Memory B cell (primary cell): ENCODE measurements at regions not wholly inside any gene's neighbourhood (a gene's known extent, or its start where the extent isn't known, plus 50 kb on each side); places are given as distances from the start of the nearest gene placed in this dataset.
"Not testable (repeated sequence)": the region's sequence is repeated elsewhere in the genome, so short reads cannot be mapped to it uniquely, and the experiment has no call there.

Experiments
- ATAC-seq: fragments of 150-1000 bp; cut with Tn5 transposase; 2 replicates; pipeline ENCODE4 v1.10.0; 2021; ENCODE audit warnings: low read depth, mild to moderate bottlenecking, moderate library complexity
- DNase-seq, 2 donors: peaks; one replicate each; pipeline ENCODE4 v3.0.0; 2022; ENCODE audit warnings: low spot score in 2 of 2
- H3K27ac Mint-ChIP-seq: one replicate; pipeline ENCODE4 v1.8.0; 2022; ENCODE audit warnings: mild to moderate bottlenecking, moderate library complexity, mixed read lengths
- H3K27me3 Mint-ChIP-seq: one replicate; pipeline ENCODE4 v1.8.0; 2022; ENCODE audit warnings: mixed read lengths
- H3K36me3 Mint-ChIP-seq: one replicate; pipeline ENCODE4 v1.8.0; 2022; ENCODE audit warnings: mild to moderate bottlenecking, mixed read lengths
- H3K4me1 Mint-ChIP-seq: one replicate; pipeline ENCODE4 v1.8.0; 2022; ENCODE audit warnings: mixed read lengths
- H3K4me3 Mint-ChIP-seq: one replicate; pipeline ENCODE4 v1.8.0; 2022; ENCODE audit warnings: mild to moderate bottlenecking, moderate library complexity, mixed read lengths
- H3K9me3 Mint-ChIP-seq: one replicate; pipeline ENCODE4 v1.8.0; 2022; ENCODE audit warnings: mixed read lengths

DNA sequence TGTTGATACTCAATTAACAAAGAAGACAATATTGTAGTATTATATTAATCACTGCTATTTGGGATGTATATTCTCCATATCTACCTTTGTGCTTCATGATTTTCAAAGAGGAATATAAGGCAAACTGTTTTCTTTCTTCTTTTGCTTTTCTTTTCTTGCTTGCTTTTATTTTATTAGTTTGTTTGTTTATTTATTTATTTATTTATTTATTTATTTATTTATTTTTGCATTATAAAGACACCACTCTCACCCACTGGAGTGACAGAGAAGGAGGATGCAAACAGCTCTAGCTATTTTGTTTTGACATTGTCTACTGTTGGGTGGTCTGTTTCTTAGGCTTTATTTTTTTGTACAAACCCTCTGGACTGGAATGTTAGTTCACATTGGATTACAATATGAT, 1352.7 kb downstream of the HACE1 start:
- Mint-ChIP-seq H3K4me3 (no peak overlapping the region), H3K9me3 (peaks cover 3% of the 10 kb centered on the region), H3K27ac (no peak overlapping the region), H3K4me1 (no peaks in the 10 kb centered on the region), H3K27me3 (no peaks in the 10 kb centered on the region), H3K36me3 (no peaks in the 10 kb centered on the region)
- DNase-seq (no peak), ATAC-seq (no peak)

DNA sequence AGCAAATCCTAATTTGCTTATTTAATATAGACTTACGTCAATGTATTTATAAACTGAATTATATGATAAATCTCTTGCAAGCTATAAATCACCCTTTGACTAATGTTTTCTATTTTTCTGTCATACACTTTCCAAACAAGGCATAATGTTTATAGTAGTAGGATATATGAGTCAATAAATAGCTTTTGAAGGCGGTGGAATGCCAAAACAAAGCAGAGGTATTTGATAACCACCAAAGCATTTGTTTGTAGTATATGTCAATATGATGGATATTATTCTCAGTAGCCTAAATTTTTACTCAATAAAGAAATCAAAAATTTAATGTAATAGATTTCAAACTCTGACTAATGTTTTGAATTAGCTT, 1354.6 kb downstream of the HACE1 start:
- ATAC-seq (no peak), DNase-seq (no peak)
- Mint-ChIP-seq H3K9me3 (peaks cover 3% of the 10 kb centered on the region), H3K4me3 (no peak overlapping the region), H3K36me3 (no peaks in the 10 kb centered on the region), H3K4me1 (no peaks in the 10 kb centered on the region), H3K27ac (no peak overlapping the region), H3K27me3 (no peaks in the 10 kb centered on the region)

DNA sequence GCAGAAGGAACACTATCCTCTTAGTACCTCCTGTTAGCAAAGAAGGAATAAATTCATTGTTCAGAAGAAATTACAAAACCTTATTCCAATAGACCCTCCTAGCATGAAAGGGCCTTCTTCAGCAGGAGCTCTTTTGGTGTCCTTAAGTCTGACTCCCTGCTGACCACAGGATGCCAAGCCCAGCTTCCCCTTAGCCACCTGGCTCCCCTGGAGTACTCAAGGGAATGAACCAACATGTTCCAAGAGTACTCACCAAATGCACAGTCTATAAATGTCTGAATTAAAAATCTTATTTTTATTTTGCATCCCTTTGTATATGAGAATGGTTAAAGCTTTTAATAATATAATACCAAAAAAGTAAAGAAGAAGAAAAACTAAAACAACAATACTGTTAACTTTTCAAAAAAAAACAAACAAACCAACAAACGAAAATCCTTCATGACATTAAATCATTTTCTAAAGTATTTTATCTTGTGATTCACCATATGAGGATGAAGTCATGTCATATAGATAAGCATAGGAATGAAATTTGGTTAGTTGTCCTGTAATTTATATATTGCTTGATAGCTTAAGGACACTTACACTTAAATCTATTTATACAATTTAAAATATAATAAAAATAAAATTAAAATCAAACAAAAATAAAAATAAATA, 1355.1 kb downstream of the HACE1 start:
- H3K27me3 Mint-ChIP-seq: no peaks in the 10 kb centered on the region
- H3K4me1 Mint-ChIP-seq: no peaks in the 10 kb centered on the region
- no peaks in the 10 kb centered on the region for H3K9me3 Mint-ChIP-seq
- no peak for ATAC-seq
- no peak overlapping the region for H3K27ac Mint-ChIP-seq
- no peaks in the 10 kb centered on the region for H3K36me3 Mint-ChIP-seq
- DNase-seq: no peak
- no peak overlapping the region for H3K4me3 Mint-ChIP-seq

DNA sequence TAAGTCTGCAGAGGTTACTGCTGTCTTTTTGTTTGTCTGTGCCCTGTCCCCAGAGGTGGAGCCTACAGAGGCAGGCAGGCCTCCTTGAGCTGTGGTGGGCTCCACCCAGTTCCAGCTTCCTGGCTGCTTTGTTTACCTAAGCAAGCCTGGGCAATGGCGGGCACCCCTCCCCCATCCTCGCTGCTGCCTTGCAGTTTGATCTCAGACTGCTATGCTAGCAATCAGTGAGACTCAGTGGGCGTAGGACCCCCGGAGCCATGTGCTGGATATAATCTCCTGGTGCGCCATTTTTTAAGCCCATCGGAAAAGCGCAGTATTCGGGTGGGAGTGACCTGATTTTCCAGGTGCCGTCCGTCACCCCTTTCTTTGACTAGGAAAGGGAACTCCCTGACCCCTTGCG, 1363.1 kb downstream of the HACE1 start:
- not testable (repeated sequence) for H3K4me1 Mint-ChIP-seq, H3K27me3 Mint-ChIP-seq, H3K9me3 Mint-ChIP-seq, DNase-seq, H3K4me3 Mint-ChIP-seq, ATAC-seq, H3K36me3 Mint-ChIP-seq, H3K27ac Mint-ChIP-seq

DNA sequence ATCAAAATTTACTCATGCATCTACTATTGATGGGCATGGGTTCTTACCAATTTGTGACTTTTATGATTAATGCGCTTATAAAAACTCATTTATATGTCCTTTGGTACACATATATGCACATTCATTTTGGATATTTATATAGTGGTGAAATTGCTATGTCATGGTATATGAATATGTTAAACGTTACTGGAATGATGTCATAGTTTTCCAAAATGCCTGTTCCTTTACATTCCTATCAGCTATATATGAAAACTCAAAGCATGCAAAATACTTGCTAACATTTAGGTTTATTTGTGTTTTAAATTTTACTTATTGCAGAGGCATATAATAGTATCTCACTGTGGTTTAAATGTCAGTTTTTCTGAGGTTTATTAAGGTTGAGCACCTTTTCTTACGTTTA, 1403.1 kb downstream of the HACE1 start:
- no peak overlapping the region for H3K27ac Mint-ChIP-seq
- H3K4me3 Mint-ChIP-seq: no peak overlapping the region
- DNase-seq: no peak
- no peaks in the 10 kb centered on the region for H3K27me3 Mint-ChIP-seq
- ATAC-seq: no peak
- H3K9me3 Mint-ChIP-seq: no peaks in the 10 kb centered on the region
- H3K4me1 Mint-ChIP-seq: no peaks in the 10 kb centered on the region
- no peaks in the 10 kb centered on the region for H3K36me3 Mint-ChIP-seq

DNA sequence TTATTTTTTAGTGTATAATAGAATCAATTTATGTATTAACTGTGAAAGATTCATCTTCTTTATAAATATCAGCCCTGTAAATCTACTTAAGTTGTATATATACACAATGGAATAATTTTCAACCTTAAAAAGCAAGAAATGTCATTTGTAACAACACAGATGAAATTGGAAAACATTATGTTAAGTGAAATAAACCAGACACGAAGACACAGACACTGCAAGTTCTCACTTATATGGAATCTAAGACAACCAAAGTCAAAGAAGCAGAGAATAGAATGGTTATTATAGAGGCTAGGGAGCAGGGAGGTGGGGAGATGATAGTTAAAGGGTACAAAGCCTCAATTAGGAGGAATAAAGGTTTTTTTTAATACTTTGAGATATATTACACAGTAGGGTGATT, 1404.4 kb downstream of the HACE1 start:
- DNase-seq: no peak
- Mint-ChIP-seq H3K27ac (no peak overlapping the region), H3K9me3 (peaks cover under 1% of the 10 kb centered on the region)

DNA sequence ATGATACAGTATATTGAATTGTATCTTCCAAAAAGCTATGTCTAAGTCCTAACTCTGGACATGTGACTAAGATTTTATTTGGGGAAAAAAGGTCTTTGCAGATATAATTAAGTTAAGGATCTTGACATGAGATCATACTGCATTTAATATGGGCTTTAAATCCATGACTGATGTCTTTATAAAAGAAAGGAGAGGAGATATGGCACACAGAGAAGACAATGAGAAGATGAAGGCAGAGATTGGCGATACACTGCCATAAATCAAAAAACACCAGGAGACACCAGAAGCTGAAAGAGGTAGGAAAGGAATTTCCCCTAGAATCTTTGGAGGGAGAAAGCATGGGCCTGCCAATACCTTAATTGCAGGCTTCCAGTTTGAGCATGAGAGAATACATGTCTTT, 1450.2 kb downstream of the HACE1 start:
- no peak overlapping the region for H3K27ac Mint-ChIP-seq
- H3K4me3 Mint-ChIP-seq: no peak overlapping the region
- no peaks in the 10 kb centered on the region for H3K36me3 Mint-ChIP-seq
- H3K27me3 Mint-ChIP-seq: no peaks in the 10 kb centered on the region
- no peaks in the 10 kb centered on the region for H3K9me3 Mint-ChIP-seq
- DNase-seq: no peak
- ATAC-seq: no peak
- H3K4me1 Mint-ChIP-seq: no peaks in the 10 kb centered on the region

More for the DNA sequence above, 1404.4 kb downstream of the HACE1 start:
- ATAC-seq: no peak
- Mint-ChIP-seq H3K4me1 (no peaks in the 10 kb centered on the region), H3K36me3 (no peaks in the 10 kb centered on the region), H3K4me3 (no peak overlapping the region), H3K27me3 (no peaks in the 10 kb centered on the region)

DNA sequence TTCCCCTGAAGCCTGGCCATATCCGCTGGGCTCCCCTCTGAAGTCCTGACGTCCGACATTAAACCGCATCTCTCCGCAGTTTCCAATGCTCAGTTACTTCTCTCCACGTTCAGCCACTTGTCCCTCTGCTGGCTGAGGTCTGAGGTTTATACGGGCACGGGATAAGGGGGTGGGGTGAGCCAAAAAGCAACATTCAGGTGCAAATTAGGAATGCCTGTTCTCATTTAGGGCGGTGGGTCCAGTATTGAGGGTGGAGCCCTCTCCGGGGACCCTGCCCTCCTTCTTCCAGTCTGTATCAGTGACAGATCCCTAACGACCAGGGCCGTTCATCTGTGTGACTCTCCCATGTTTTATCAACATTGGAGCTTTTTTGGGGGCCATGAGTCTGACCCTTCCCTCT, 1454.4 kb downstream of the HACE1 start:
- no peak for ATAC-seq
- peaks cover 1% of the 10 kb centered on the region for H3K9me3 Mint-ChIP-seq
- no peaks in the 10 kb centered on the region for H3K36me3 Mint-ChIP-seq

DNA sequence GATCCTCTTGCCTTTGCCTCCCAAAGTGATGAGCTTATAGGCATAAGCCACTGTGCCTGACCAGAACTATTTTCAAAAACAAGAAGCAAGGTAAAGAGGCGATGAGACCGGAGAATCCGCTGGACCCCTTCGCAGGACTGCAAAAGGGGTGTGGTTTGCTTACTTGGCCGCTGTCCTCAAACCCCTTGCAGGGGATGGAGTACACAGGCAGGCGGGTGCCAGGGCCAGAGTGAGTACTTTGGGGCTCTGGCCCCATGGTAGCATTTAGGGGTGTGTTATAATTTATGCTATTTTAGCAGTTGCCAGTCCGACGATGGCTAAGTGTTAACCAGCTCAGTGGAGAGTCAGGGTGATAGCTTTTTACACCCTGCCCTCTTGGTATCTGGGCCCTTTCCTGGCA, 1454.9 kb downstream of the HACE1 start:
- ATAC-seq (no peak), DNase-seq (no peak)
- no peak overlapping the region for H3K27ac Mint-ChIP-seq
- H3K9me3 Mint-ChIP-seq: peaks cover 1% of the 10 kb centered on the region
- no peaks in the 10 kb centered on the region for H3K36me3 Mint-ChIP-seq
- H3K27me3 Mint-ChIP-seq: no peaks in the 10 kb centered on the region
- H3K4me3 Mint-ChIP-seq: no peak overlapping the region
- H3K4me1 Mint-ChIP-seq: no peaks in the 10 kb centered on the region

More for the DNA sequence above, 1454.4 kb downstream of the HACE1 start:
- Mint-ChIP-seq H3K4me1 (no peaks in the 10 kb centered on the region), H3K27ac (no peak overlapping the region), H3K27me3 (no peaks in the 10 kb centered on the region), H3K4me3 (no peak overlapping the region)
- DNase-seq: no peak

DNA sequence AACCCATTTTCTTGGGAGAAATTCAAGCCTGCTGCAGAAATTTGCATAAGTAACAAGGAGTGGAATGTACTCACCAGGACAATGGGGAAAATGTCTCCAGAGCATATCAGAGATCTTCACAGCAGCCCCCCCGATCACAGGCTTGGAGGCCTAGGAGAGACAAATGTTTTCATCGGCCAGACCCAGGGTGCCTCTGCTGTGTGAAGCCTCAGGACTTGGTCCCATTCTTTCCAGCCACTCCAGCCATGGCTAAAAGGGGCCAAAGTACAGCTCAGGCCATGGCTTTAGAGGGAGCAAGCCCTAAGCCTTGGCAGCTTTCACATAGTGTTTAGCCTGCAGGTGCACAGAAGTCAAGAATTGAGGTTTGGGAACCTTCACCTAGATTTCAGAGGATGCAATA, 1463.0 kb downstream of the HACE1 start:
- Mint-ChIP-seq H3K27me3 (no peaks in the 10 kb centered on the region), H3K4me3 (no peak overlapping the region), H3K27ac (no peak overlapping the region), H3K4me1 (no peaks in the 10 kb centered on the region), H3K9me3 (peaks cover 8% of the 10 kb centered on the region), H3K36me3 (no peaks in the 10 kb centered on the region)
- ATAC-seq (no peak), DNase-seq (no peak)

DNA sequence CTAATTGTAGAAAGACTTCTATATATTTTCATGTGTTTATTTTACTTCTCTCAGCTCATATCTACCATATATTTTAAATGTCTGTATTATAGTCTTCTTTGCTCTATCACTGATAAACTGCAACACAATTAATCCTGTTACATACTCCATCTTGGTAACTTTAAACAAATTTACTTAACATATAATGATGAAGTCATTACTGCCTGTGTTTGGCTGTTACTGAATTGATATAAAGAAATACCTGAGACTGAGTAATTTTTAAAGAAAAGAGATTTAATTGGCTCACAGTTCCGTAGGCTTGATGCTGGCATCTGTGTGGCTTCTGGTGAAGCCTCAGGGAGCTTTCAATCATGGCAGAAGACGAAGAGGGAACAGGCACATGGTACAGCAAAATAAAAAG, 1480.4 kb downstream of the HACE1 start:
- Mint-ChIP-seq H3K4me3 (no peak overlapping the region), H3K27ac (no peak overlapping the region), H3K9me3 (no peaks in the 10 kb centered on the region), H3K27me3 (no peaks in the 10 kb centered on the region), H3K4me1 (no peaks in the 10 kb centered on the region), H3K36me3 (no peaks in the 10 kb centered on the region)
- ATAC-seq: no peak
- no peak for DNase-seq

DNA sequence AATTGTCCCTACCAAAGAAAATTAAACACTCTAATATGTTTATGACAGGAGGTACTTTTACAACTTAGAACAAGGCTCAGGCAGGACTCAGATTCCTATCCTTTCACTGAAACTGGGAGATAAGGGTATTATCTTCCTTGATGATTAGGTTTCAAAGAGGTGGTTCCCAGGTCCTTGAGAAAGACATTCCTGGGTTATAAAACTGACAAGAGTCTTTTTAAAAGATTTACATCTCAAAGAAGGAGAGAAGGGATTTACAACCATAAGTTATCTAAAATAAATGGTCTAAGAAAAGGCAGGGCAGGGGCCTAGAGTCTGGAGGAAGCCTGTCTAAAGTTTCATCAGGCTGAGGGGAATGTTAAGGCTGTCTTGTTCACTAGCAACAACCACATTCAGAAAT, 1492.5 kb downstream of the HACE1 start:
- Mint-ChIP-seq H3K36me3 (no peaks in the 10 kb centered on the region), H3K27me3 (no peaks in the 10 kb centered on the region), H3K9me3 (peaks cover 4% of the 10 kb centered on the region), H3K27ac (no peak overlapping the region), H3K4me3 (no peak overlapping the region), H3K4me1 (no peaks in the 10 kb centered on the region)
- DNase-seq (no peak), ATAC-seq (no peak)

DNA sequence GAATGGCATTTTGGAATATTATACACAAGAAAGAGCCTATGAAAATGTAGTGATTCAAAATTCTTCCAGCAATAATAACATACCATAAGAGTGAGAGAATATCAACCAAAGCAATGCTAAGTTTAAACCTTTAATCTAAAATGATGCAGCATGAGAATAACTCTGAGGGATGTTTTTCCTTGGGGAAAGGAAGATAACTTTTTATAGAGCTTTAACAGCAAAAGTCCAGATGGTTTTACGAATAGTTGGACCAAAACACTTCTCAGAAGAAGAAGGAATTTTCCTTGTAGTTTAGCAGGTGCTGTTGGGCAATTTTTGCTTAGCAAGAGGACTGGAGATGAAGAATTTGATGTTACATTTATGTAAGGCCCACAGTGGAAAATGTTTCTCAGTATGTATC, 1503.2 kb downstream of the HACE1 start:
- Mint-ChIP-seq H3K9me3 (peaks cover 1% of the 10 kb centered on the region), H3K4me1 (no peaks in the 10 kb centered on the region), H3K36me3 (no peaks in the 10 kb centered on the region), H3K27me3 (no peaks in the 10 kb centered on the region), H3K4me3 (no peak overlapping the region), H3K27ac (no peak overlapping the region)
- ATAC-seq (no peak), DNase-seq (no peak)

DNA sequence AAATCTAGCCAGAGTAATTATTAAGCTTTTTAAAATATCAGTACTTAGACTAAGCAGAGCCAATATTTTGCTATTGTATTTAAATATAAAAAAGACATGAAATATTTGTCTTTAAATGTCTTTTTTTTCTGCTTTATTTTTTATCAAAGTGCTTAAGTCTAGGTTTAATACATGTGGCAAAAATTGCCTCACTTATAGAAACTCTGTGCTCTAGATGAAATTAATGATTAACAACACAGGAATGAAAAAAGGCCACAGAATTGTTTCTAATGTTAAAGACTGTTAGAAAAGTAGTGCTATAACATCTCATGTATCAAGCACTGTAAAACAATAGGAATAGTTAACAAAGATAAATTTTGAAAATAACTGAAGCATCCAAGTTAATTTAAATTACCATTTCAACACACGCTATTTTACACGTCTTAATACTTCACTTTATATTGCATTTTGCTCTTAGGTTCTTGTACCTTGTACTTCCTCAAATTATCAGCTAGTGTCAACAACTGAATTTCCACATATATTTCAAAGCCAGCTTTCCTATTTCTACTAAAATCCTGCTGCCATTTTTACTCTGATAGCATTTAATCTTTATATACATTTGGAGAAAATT, 1515.1 kb downstream of the HACE1 start:
- Mint-ChIP-seq H3K4me1 (no peaks in the 10 kb centered on the region), H3K27me3 (no peaks in the 10 kb centered on the region), H3K27ac (no peak overlapping the region), H3K9me3 (no peaks in the 10 kb centered on the region), H3K4me3 (no peak overlapping the region), H3K36me3 (no peaks in the 10 kb centered on the region)
- ATAC-seq (no peak), DNase-seq (no peak)

DNA sequence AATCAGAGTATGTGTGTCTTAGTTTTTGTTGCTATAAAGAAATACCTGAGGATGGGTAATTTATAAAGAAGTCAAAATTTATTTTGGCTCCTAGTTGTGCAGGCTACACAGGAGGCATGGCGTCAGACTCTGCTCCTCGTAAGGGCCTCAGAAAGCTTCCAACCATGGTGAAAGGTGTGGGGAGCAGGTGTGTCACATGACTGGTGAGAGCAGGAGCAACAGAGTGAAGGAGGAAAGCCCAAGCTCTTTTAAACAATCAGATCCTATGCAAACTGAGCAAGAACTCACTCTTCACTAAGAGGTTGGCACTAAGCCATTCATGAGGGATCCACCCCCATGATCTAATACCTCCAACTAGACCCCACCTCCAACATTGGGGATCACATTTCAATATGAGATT, 1524.3 kb downstream of the HACE1 start:
- Mint-ChIP-seq H3K27ac (no peak overlapping the region), H3K9me3 (no peaks in the 10 kb centered on the region), H3K36me3 (no peaks in the 10 kb centered on the region), H3K27me3 (no peaks in the 10 kb centered on the region), H3K4me1 (no peaks in the 10 kb centered on the region), H3K4me3 (no peak overlapping the region)
- no peak for ATAC-seq
- DNase-seq: no peak
